PC-9 (cell line): ENCODE measurements at regions not wholly inside any gene's neighbourhood (a gene's known extent, or its start where the extent isn't known, plus 50 kb on each side); places are given as distances from the start of the nearest gene placed in this dataset.

Source experiments
- CTCF ChIP-seq: fragments of 200-600 bp; sonication (generic); conservative IDR thresholded peaks from 2 replicates; pipeline ENCODE4 v1.6.1; 2017; ENCODE audit warnings: mixed run types, antibody characterized with exemption, mild to moderate bottlenecking, moderate library complexity
- EZH2 ChIP-seq: fragments of 200-600 bp; sonication (generic); IDR thresholded peaks from 2 replicates; pipeline ENCODE4 v1.8.0; 2017; ENCODE audit warnings: antibody characterized with exemption, low read depth

GRCh38 chr22:49554296-49554625 is 273.4 kb downstream of the BRD1 start:
- no peak for TF ChIP-seq EZH2
- no peak for TF ChIP-seq CTCF
